NOMO-1 (cell line): ENCODE measurements at regions not wholly inside any gene's neighbourhood (a gene's known extent, or its start where the extent isn't known, plus 50 kb on each side); places are given as distances from the start of the nearest gene placed in this dataset.
"Not testable (repeated sequence)": the region's sequence is repeated elsewhere in the genome, so short reads cannot be mapped to it uniquely, and the experiment has no call there.

ENCODE experiments used
- DNase-seq, 2 experiments: peaks; one replicate each; lab custom pipeline; 2025; ENCODE audit not compliant: unreplicated experiment in 2 of 2; lab: John Stamatoyannopoulos, UW

GRCh38 chr1:9459816-9460407 lies 79.4 kb upstream of the SLC25A33 start:
- no peak for DNase-seq

GRCh38 chr1:9465640-9466039 lies 73.6 kb upstream of the SLC25A33 start:
- no peak for DNase-seq

- DNase-seq, result no peak
Measured at GRCh38 chr1:9466780-9467758, 72.2 kb upstream of the SLC25A33 start.

GRCh38 chr1:9469882-9470281 lies 69.4 kb upstream of the SLC25A33 start:
- DNase-seq, result not testable (repeated sequence)

GRCh38 chr1:9471679-9472078 lies 67.6 kb upstream of the SLC25A33 start:
- DNase-seq, result no peak

- no peak for DNase-seq
Measured at GRCh38 chr1:9472386-9473031, 66.8 kb upstream of the SLC25A33 start.

- DNase-seq, result no peak
Measured at GRCh38 chr1:9473032-9473807, 66.0 kb upstream of the SLC25A33 start.

GRCh38 chr1:9475061-9475627 lies 64.1 kb upstream of the SLC25A33 start:
- DNase-seq, result no peak

GRCh38 chr1:9476790-9477463 lies 62.3 kb upstream of the SLC25A33 start:
- DNase-seq, result no peak

- DNase-seq, result no peak
Measured at GRCh38 chr1:9477535-9477934, 61.7 kb upstream of the SLC25A33 start.

GRCh38 chr1:9478021-9478420 lies 61.2 kb upstream of the SLC25A33 start:
- no peak for DNase-seq

GRCh38 chr1:9481048-9481447 lies 58.2 kb upstream of the SLC25A33 start:
- no peak for DNase-seq

- DNase-seq, result no peak
Measured at GRCh38 chr1:9482403-9482802, 56.9 kb upstream of the SLC25A33 start.

- DNase-seq, result no peak
Measured at GRCh38 chr1:9482816-9483572, 56.3 kb upstream of the SLC25A33 start.

GRCh38 chr1:9486466-9487140 lies 52.7 kb upstream of the SLC25A33 start:
- no peak for DNase-seq
